ENCODE measurements at regions not wholly inside any gene's neighbourhood (a gene's known extent, or its start where the extent isn't known, plus 50 kb on each side); places are given as distances from the start of the nearest gene placed in this dataset.

DNA sequence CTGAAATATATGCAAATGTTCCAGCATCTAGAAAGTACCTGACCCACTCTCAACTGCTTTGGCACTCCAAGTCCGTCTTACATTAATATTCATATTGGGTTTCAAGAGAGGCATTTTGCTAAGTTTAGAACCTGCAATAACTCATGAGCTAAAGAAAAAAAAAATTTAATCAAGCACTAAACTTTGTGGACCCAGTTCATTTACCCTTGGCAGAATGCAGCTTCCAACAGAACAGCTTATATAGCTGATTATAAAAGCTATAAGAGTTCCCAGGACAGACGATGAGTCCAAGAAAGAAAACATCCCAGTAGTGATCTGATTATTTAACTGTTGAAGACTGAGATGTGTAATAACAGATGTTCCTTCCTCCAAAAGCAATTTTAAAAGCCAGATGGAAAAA, 592.0 kb downstream of the KCNH5 start:
- DNase-seq (ENCODE audit: low spot score) = no peak
- H3K27ac ChIP-seq = no peak overlapping the region
- TF ChIP-seq, protein P1, sequence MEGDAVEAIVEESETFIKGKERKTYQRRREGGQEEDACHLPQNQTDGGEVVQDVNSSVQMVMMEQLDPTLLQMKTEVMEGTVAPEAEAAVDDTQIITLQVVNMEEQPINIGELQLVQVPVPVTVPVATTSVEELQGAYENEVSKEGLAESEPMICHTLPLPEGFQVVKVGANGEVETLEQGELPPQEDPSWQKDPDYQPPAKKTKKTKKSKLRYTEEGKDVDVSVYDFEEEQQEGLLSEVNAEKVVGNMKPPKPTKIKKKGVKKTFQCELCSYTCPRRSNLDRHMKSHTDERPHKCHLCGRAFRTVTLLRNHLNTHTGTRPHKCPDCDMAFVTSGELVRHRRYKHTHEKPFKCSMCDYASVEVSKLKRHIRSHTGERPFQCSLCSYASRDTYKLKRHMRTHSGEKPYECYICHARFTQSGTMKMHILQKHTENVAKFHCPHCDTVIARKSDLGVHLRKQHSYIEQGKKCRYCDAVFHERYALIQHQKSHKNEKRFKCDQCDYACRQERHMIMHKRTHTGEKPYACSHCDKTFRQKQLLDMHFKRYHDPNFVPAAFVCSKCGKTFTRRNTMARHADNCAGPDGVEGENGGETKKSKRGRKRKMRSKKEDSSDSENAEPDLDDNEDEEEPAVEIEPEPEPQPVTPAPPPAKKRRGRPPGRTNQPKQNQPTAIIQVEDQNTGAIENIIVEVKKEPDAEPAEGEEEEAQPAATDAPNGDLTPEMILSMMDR (IDR thresholded peaks at IDR 0.05) = no peak
- no peak overlapping the region for H3K4me3 ChIP-seq

DNA sequence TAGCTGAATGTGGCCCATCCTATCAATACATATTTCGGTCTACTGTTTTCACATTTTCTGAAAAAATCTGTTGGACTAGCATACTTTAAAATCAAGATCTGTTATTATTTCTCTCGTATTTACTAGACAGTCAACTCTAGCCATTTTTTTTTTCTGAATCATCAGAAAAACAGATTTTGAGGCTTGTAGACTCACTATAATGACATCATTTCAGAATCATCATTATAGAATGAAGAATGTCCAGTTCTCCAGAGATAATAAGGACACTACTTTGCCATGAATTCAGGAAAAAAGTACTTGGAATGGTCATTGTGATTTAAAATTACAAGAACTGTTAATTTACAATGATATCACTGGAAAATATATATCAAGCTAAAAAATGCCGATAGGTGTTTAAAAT, 589.8 kb downstream of the KCNH5 start:
- TF ChIP-seq, protein P1 (IDR thresholded peaks at IDR 0.05) = no peak
- DNase-seq (ENCODE audit: low spot score) = no peak
- no peak overlapping the region for H3K27ac ChIP-seq

DNA sequence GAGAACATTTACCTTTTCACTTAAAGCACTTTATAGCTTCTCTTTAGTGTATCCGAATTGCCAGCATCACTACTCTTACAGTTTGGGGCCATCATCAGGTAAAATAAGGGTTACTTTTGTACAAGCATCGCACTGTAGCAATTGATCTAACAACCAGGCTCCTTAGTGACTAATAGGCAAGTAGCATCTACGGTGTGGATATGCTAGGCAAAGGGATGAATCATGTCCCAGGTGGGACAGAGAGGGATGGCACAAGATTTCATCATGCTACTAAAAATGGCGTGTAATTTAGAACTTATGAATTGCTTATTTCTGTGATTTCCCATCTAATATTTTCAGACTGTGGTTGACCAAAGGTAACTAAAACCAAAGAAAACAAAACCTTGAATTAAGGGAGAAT, 582.3 kb downstream of the KCNH5 start:
- Histone ChIP-seq H3K4me3 (no peak overlapping the region), H3K27ac (no peak overlapping the region)
- TF ChIP-seq, protein P1 (IDR thresholded peaks at IDR 0.05) = no peak
- DNase-seq (ENCODE audit: low spot score) = no peak

More for the DNA sequence above, 589.8 kb downstream of the KCNH5 start:
- H3K4me3 ChIP-seq = no peak overlapping the region

DNA sequence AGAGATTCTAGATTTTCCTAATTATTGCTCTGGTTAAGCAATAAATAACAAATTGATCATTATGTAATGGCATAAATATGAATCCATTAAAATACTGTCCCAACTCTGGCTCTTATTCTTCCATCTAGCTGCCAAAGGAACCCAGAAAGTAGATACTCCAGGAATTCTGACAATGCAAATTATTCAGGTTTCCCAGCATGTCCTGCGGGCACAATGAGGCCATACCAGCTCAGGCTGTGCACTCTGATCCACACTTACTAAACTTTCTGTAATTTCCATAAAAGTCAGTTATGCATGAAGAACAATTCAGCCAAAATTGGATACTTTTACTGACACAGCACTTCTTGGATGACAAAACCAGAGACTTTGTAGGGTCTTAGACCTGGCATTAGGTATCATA, 576.3 kb downstream of the KCNH5 start:
- H3K4me3 ChIP-seq = no peak overlapping the region
- TF ChIP-seq, protein P1 (IDR thresholded peaks at IDR 0.05) = no peak
- no peak overlapping the region for H3K27ac ChIP-seq
- no peak for DNase-seq (ENCODE audit: low spot score)

DNA sequence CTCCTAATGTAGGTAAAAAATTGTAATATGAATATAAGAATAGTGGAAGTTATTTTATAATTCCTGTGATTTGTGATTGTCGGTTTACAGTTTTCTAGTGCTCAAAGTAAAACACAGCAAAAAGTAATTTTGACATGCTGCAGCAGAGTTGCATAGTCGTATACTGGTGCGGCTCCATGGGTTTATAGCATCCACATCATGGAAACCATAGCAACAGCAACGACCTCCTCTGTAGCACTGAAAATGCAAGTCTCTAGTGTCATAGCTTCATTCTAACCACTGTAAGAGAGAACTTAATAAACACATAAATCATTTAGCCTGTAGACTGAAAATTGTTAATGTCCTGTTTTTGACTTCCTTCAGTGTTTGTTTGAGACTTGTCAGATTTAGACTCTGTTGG, 574.3 kb downstream of the KCNH5 start:
- H3K27ac ChIP-seq = no peak overlapping the region
- no peak overlapping the region for H3K4me3 ChIP-seq
- TF ChIP-seq, protein P1 (IDR thresholded peaks at IDR 0.05) = no peak
- DNase-seq (ENCODE audit: low spot score) = no peak

DNA sequence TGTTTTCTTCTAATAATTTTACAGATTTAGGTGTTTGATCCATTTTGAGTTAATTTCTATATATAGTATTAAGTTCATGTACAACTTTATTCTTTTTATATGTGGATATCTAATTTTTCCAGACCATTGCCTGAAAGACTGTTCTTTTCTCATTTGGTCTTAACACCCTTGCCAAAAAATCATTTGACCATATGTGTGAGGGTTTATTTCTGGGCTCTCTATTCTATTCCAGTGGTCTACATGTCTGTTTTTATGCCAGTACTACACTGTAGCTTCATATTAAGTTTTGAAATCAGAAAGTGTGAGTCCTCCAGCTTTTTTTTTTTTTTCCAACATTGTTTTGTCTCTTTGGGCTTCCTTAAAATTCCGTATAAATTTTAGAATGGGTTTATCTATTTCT, 554.1 kb downstream of the KCNH5 start:
- H3K4me3 ChIP-seq = no peak overlapping the region
- DNase-seq (ENCODE audit: low spot score) = no peak
- TF ChIP-seq, protein P1 (IDR thresholded peaks at IDR 0.05) = no peak
- H3K27ac ChIP-seq = no peak overlapping the region

DNA sequence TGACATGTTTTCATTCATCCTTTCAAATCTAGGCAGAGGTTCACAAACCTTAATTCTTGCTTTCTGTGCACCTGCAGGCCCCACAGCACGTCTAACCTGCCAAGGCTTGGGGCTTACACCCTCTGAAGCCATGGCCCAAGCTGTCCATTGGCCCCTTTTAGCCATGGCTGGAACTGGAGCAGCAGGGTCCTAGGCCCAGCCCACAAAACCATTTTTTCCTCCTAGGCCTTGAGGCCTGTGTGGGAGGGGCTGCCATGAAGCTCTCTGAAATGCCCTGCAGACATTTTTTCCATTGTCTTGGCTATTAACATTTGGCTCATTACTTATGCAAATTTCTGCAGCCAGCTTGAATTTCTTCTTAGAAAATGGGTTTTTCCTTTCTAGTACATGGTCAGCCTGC, 547.5 kb downstream of the KCNH5 start:
- DNase-seq (ENCODE audit: low spot score) = no peak
- Histone ChIP-seq H3K27ac (no peak overlapping the region), H3K4me3 (no peak overlapping the region)
- TF ChIP-seq, protein P1 (IDR thresholded peaks at IDR 0.05) = no peak
